ENCODE measurements at regions not wholly inside any gene's neighbourhood (a gene's known extent, or its start where the extent isn't known, plus 50 kb on each side); places are given as distances from the start of the nearest gene placed in this dataset.

DNA sequence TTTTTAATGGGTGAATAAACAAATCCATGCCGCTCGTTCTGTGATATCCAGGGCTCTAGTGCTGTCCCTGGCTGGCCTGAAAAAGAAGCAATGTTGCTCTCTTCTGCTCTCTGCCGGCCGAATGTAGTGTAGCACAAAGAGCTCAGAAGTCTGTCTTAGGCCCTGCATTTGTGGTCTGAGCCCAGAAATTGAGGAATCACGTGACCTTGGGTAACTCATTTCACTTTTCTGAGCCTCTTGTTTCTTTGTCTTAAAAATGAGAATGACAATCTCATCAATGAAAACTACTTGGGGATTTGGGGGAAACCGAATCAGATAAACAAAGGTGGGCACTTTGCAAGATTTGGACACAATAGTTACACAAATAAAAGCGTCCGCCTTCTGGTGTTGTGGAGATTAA, 381.6 kb upstream of the ASIC2 start:
- no peaks in the 10 kb centered on the region for H3K9me3 ChIP-seq
- intact Hi-C loops (cut with DNase I) = no loop called here

DNA sequence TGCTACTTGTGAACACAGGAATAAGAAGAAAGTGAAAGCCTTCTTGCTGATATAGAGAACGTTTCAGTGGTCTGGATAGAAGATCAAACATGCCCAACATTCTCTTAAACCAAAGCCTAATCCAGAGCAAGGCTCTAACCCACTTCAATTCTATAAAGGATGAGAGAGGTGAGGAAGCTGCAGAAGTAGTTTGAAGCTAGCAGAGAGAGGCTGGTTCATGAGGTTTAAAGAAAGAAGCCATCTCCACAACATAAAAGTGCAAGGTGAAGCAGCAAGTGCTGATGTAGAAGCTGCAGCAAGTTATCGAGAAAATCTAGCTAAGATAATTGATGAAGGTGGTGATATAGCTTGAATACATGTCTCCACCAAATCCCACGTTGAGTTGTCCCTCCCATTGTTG, 383.3 kb upstream of the ASIC2 start:
- Histone ChIP-seq H3K36me3 (no peaks in the 10 kb centered on the region), H3K27me3 (no peaks in the 10 kb centered on the region), H3K27ac (no peak overlapping the region), H3K4me3 (no peak overlapping the region), H3K4me1 (no peaks in the 10 kb centered on the region), H3K9me3 (no peaks in the 10 kb centered on the region)
- TF ChIP-seq, protein P1, sequence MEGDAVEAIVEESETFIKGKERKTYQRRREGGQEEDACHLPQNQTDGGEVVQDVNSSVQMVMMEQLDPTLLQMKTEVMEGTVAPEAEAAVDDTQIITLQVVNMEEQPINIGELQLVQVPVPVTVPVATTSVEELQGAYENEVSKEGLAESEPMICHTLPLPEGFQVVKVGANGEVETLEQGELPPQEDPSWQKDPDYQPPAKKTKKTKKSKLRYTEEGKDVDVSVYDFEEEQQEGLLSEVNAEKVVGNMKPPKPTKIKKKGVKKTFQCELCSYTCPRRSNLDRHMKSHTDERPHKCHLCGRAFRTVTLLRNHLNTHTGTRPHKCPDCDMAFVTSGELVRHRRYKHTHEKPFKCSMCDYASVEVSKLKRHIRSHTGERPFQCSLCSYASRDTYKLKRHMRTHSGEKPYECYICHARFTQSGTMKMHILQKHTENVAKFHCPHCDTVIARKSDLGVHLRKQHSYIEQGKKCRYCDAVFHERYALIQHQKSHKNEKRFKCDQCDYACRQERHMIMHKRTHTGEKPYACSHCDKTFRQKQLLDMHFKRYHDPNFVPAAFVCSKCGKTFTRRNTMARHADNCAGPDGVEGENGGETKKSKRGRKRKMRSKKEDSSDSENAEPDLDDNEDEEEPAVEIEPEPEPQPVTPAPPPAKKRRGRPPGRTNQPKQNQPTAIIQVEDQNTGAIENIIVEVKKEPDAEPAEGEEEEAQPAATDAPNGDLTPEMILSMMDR (IDR thresholded peaks at IDR 0.05) = no peak
- ATAC-seq (no peak), DNase-seq (no peak)
- intact Hi-C loops (cut with DNase I) = no loop called here

More for the DNA sequence above, 381.6 kb upstream of the ASIC2 start:
- peak; percentile 96 for ATAC-seq
- TF ChIP-seq, protein P1 (IDR thresholded peaks at IDR 0.05) = peak; percentile 69 to 76
- no peaks in the 10 kb centered on the region for H3K4me1 ChIP-seq
- H3K4me3 ChIP-seq = no peak overlapping the region
- H3K27ac ChIP-seq = no peak overlapping the region
- H3K36me3 ChIP-seq = no peaks in the 10 kb centered on the region
- DNase-seq = peak in 2 of 4 donors; percentile 35 to 61
- no peaks in the 10 kb centered on the region for H3K27me3 ChIP-seq

DNA sequence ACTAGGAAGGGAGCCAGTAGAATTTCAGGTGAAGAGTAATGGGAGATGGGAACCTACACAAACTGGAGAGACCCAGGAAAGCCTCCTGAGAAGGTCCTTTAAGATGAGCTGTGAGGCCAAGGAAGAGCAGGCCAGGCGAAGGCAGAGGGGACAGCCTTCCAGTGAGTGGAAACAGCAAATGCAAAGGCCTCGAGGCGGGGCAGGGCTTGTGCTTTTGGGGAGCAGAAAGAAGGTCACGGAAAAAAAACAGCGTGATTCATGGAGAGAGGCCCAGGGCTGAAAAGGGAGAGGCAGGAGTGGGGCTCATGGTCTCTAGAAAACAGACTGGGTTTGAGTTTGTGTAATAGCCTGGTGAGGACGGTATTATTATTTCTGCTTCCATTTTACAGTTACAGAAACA, 386.5 kb upstream of the ASIC2 start:
- H3K4me1 ChIP-seq = no peaks in the 10 kb centered on the region
- intact Hi-C loops (cut with DNase I) = no loop called here
- H3K4me3 ChIP-seq = no peak overlapping the region
- TF ChIP-seq, protein P1 (IDR thresholded peaks at IDR 0.05) = no peak
- ATAC-seq = no peak
- H3K36me3 ChIP-seq = no peaks in the 10 kb centered on the region
- no peak for DNase-seq
- no peak overlapping the region for H3K27ac ChIP-seq
- H3K27me3 ChIP-seq = no peaks in the 10 kb centered on the region
- H3K9me3 ChIP-seq = no peaks in the 10 kb centered on the region

DNA sequence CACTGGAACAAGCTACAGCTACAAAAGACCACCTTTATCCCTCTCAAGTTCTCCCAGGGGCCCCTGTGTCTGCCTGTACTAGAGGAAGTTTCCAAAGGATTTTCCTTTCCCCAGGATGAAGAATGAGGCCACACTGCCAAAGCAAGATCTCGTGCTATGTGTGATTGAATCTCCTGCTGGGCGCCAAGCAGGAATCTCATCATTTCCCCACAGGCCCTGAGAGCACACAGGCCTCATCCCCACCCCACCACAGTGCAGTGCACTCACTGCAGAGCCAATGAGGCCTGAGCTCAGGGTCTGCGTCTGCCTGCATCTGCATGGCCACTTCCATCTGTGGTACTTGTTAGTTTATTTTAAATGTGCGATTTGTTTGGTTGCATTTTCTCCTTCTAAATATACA, 387.4 kb upstream of the ASIC2 start:
- Histone ChIP-seq H3K9me3 (no peaks in the 10 kb centered on the region), H3K4me1 (no peaks in the 10 kb centered on the region), H3K27ac (no peak overlapping the region), H3K36me3 (no peaks in the 10 kb centered on the region), H3K4me3 (no peak overlapping the region), H3K27me3 (no peaks in the 10 kb centered on the region)
- intact Hi-C loops (cut with DNase I) = no loop called here
- DNase-seq = peak in 1 of 4 donors; percentile 5
- TF ChIP-seq, protein P1 (IDR thresholded peaks at IDR 0.05) = no peak
- ATAC-seq = no peak

DNA sequence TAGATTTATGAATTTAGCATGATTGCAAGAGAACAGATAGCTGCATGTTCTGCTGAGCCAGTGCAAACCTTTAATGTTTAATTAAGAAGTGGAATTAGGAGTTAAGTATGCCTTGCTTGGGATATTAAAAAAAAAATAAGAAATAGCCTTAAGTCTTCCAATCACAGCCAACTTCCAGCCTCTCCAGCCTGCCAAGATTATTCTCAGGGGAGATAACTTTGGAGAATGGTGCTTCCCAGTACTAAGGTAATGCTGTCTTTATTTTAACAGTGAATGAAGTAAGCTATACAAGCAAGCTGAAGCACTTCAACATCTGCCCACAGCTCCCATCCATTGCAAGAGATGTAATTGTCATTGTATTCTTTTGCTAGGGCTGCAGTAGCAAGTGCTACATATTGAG, 389.5 kb upstream of the ASIC2 start:
- no peak for ATAC-seq
- Histone ChIP-seq H3K27me3 (peaks cover 0 to 4% of the 10 kb centered on the region in 2 donors), H3K9me3 (no peaks in the 10 kb centered on the region), H3K4me1 (no peaks in the 10 kb centered on the region), H3K36me3 (no peaks in the 10 kb centered on the region), H3K4me3 (no peak overlapping the region), H3K27ac (no peak overlapping the region)
- intact Hi-C loops (cut with DNase I) = no loop called here
- TF ChIP-seq, protein P1 (IDR thresholded peaks at IDR 0.05) = no peak
- DNase-seq = no peak

All from left lung (tissue), 4 donors.